Upper lobe of right lung (tissue), 1 donor: ENCODE measurements at regions not wholly inside any gene's neighbourhood (a gene's known extent, or its start where the extent isn't known, plus 50 kb on each side); places are given as distances from the start of the nearest gene placed in this dataset.

Source experiments
- ATAC-seq: fragments of 200-7000 bp; cut with Tn5 transposase; one replicate; pipeline ENCODE4 v1.9.1; 2020; ENCODE audit warnings: mild to moderate bottlenecking, moderate library complexity
- DNase-seq: peaks from one replicate; pipeline ENCODE4 v3.0.0-alpha.2; 2020
- H3K27ac ChIP-seq: fragments of 200-600 bp; one replicate; pipeline ENCODE4 v1.8.0; 2022
- H3K27me3 ChIP-seq: fragments of 200-600 bp; one replicate; pipeline ENCODE4 v1.8.0; 2022; ENCODE audit warnings: mild to moderate bottlenecking
- H3K36me3 ChIP-seq: fragments of 200-600 bp; one replicate; pipeline ENCODE4 v1.8.0; 2022
- H3K4me1 ChIP-seq: fragments of 200-600 bp; one replicate; pipeline ENCODE4 v1.8.0; 2022
- H3K4me3 ChIP-seq: fragments of 200-600 bp; one replicate; pipeline ENCODE4 v1.8.0; 2022; ENCODE audit warnings: mild to moderate bottlenecking
- H3K9me3 ChIP-seq: fragments of 200-600 bp; one replicate; pipeline ENCODE4 v1.8.0; 2022
- intact Hi-C: fragments of 100-400 bp; cut with DNase I; formaldehyde crosslinking; loops from one replicate; pipeline ENCODE4 v1.11.0; 2022
- TF ChIP-seq, protein P1 (sequence below): fragments of 200-600 bp; IDR thresholded peaks from one replicate; pipeline ENCODE4 v1.8.0; 2022; ENCODE audit warnings: antibody characterized with exemption
- donor health status: DM: no; HTN: yes; CAD: no; lungs with severe emphysema.

DNA sequence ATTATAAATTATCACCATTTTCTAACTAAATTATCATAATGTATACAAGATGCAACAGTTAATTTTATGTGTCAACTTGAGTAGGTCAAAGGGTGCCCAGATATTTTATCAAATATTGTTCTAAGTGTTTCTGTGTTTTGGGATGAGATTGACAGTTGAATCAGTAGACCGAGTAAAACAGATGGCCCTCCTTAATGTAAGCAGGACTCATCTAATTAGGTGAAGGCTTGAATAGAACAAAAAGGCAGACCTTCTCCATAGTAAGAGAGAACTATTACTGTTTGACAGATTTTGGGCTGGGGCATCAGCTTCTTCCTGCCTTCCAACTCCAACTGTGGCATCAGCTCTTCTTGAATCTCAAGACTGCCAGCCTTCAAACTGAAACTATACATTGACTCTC, 185.8 kb downstream of the TRAM1L1 start:
- intact Hi-C loops, result no loop called here
- DNase-seq, result no peak
- Histone ChIP-seq H3K36me3 (no peaks in the 10 kb centered on the region), H3K27ac (no peak overlapping the region), H3K27me3 (no peaks in the 10 kb centered on the region), H3K4me1 (no peaks in the 10 kb centered on the region), H3K4me3 (no peak overlapping the region), H3K9me3 (no peaks in the 10 kb centered on the region)
- TF ChIP-seq, protein P1, sequence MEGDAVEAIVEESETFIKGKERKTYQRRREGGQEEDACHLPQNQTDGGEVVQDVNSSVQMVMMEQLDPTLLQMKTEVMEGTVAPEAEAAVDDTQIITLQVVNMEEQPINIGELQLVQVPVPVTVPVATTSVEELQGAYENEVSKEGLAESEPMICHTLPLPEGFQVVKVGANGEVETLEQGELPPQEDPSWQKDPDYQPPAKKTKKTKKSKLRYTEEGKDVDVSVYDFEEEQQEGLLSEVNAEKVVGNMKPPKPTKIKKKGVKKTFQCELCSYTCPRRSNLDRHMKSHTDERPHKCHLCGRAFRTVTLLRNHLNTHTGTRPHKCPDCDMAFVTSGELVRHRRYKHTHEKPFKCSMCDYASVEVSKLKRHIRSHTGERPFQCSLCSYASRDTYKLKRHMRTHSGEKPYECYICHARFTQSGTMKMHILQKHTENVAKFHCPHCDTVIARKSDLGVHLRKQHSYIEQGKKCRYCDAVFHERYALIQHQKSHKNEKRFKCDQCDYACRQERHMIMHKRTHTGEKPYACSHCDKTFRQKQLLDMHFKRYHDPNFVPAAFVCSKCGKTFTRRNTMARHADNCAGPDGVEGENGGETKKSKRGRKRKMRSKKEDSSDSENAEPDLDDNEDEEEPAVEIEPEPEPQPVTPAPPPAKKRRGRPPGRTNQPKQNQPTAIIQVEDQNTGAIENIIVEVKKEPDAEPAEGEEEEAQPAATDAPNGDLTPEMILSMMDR, result no peak
- no peak for ATAC-seq

DNA sequence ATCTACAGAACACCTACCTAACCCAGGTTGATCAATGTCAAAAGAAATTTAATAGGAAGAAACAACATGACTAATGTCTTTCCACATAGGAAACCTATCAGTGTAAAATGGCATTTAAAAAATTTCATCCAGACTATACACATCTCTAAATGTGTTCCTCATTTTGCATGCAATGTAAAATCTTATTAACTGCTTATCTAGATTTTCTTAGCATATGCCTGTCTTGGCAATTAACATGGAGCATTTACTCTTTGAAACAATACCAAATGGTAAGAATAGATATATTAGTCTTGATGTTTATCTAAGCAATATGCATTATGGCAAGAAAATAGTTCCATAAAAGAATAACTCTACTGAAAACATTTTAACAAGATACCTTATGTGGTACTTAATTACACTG, 199.8 kb downstream of the TRAM1L1 start:
- no peak overlapping the region for H3K4me3 ChIP-seq
- intact Hi-C loops, result no loop called here
- no peaks in the 10 kb centered on the region for H3K4me1 ChIP-seq

DNA sequence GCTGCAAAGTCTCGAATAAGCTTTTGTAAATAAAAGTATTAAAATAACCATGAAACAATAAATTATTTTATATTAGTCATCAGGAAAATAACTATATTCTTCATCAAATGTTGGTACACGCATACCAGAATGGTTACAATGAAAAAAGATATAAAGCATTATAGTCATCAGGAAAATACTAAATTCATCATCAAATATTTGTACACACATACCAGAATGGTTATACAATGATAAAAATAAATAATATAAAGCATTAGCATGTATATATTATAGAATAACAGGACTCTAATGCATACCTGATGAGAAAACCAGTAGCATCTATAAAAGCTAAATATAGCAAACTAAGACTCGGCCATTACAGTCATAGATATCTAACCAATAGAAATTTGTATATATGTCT, 202.9 kb downstream of the TRAM1L1 start:
- ATAC-seq (no peak), DNase-seq (no peak)
- Histone ChIP-seq H3K27me3 (no peaks in the 10 kb centered on the region), H3K27ac (no peak overlapping the region), H3K4me1 (no peaks in the 10 kb centered on the region), H3K36me3 (no peaks in the 10 kb centered on the region), H3K9me3 (no peaks in the 10 kb centered on the region), H3K4me3 (no peak overlapping the region)
- TF ChIP-seq, protein P1, result no peak
- intact Hi-C loops, result no loop called here

More for the DNA sequence above, 199.8 kb downstream of the TRAM1L1 start:
- Histone ChIP-seq H3K27me3 (no peaks in the 10 kb centered on the region), H3K9me3 (no peaks in the 10 kb centered on the region), H3K27ac (no peak overlapping the region), H3K36me3 (no peaks in the 10 kb centered on the region)
- ATAC-seq, result no peak
- TF ChIP-seq, protein P1, result no peak
- no peak for DNase-seq

DNA sequence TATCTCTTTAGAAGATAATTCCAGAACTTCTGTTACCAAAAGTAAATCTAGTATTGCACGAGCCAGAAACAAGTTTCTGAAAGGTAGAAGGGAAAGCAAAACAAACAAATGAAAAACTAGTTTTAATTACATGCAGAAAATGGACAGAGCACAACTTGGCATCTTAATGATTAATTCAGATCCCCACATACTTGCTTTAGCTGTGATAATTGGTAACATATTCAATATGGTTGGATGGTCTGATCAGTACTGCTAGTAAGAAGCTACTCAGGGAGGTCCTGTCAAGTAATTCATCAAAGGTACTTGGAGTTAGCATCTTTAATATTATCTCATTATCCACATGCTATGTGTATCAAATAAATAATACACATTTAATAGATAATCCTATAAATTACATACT, 204.3 kb downstream of the TRAM1L1 start:
- Histone ChIP-seq H3K27me3 (no peaks in the 10 kb centered on the region), H3K4me3 (no peak overlapping the region), H3K9me3 (no peaks in the 10 kb centered on the region), H3K36me3 (no peaks in the 10 kb centered on the region), H3K4me1 (no peaks in the 10 kb centered on the region), H3K27ac (no peak overlapping the region)
- intact Hi-C loops, result no loop called here
- TF ChIP-seq, protein P1, result no peak
- DNase-seq (no peak), ATAC-seq (no peak)

DNA sequence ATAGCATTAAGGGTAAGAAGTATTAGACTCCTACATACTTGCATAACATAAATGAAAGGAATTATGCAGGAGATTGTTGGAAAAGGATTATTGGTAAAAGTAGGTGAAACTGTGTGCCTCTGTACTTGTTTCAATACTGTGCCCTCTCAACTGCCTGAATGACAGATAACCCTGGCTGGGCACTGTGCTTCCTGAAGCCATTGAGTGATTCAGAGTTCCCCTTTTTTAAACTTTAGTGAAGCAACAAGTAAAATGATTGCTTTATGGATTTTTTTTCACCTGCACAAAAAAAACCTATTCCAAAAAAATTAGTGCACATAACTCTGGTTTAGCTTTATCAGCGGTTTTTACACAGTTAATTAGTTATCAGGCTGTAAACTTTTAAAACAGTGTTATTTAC, 204.8 kb downstream of the TRAM1L1 start:
- DNase-seq (no peak), ATAC-seq (no peak)
- intact Hi-C loops, result no loop called here
- no peak overlapping the region for H3K27ac ChIP-seq
- H3K36me3 ChIP-seq, result no peaks in the 10 kb centered on the region
- H3K4me1 ChIP-seq, result no peaks in the 10 kb centered on the region
- no peak overlapping the region for H3K4me3 ChIP-seq
- TF ChIP-seq, protein P1, result no peak
- no peaks in the 10 kb centered on the region for H3K9me3 ChIP-seq
- no peaks in the 10 kb centered on the region for H3K27me3 ChIP-seq

DNA sequence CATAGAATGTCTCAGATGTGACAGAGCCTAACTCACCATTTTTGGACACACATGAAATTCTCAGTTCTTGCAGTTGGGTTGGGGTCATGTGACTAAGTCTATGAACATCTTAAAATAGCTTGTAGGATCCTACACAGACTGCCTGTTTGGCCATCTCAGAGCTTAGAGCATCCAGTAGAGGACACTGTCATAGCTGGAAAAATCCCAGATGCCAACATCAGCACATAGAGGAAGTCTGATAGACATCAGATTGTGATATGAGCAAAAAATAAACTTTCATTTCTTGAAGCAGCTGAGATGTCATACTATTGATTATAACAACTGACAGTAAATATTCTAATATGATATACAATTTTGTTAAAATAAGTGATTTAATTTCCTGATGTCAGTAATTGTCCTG, 207.1 kb downstream of the TRAM1L1 start:
- no peaks in the 10 kb centered on the region for H3K36me3 ChIP-seq
- ATAC-seq, result no peak
- intact Hi-C loops, result no loop called here

More for the DNA sequence above, 207.1 kb downstream of the TRAM1L1 start:
- H3K27ac ChIP-seq, result no peak overlapping the region
- no peak overlapping the region for H3K4me3 ChIP-seq
- H3K4me1 ChIP-seq, result no peaks in the 10 kb centered on the region
- no peak for DNase-seq
- H3K9me3 ChIP-seq, result no peaks in the 10 kb centered on the region
- H3K27me3 ChIP-seq, result no peaks in the 10 kb centered on the region
- TF ChIP-seq, protein P1, result no peak
